ENCODE measurements at regions not wholly inside any gene's neighbourhood (a gene's known extent, or its start where the extent isn't known, plus 50 kb on each side); places are given as distances from the start of the nearest gene placed in this dataset.
A peak's percentile ranks its signal among the peaks of the same experiment; 100 is the strongest.

DNA sequence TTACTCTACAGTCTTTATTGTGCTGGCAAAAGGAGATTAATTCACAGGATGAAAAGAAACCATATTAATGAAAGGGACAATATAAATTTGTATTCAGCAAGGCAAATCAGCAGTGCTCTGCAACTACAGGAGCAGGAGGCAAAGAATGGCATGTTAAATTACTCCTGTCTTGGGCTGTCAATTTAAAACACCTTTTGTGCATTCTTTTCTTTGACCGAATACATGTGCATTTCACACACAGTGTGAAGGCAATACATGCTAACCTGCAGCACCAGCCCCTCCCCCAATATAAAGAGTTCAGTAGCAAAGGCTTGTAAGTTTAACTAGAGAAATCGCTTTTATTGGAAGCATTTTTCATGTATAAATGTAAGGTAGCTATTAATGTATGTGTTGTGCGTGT is 275.2 kb upstream of the TOPAZ1 start:
- TF ChIP-seq, protein P1, sequence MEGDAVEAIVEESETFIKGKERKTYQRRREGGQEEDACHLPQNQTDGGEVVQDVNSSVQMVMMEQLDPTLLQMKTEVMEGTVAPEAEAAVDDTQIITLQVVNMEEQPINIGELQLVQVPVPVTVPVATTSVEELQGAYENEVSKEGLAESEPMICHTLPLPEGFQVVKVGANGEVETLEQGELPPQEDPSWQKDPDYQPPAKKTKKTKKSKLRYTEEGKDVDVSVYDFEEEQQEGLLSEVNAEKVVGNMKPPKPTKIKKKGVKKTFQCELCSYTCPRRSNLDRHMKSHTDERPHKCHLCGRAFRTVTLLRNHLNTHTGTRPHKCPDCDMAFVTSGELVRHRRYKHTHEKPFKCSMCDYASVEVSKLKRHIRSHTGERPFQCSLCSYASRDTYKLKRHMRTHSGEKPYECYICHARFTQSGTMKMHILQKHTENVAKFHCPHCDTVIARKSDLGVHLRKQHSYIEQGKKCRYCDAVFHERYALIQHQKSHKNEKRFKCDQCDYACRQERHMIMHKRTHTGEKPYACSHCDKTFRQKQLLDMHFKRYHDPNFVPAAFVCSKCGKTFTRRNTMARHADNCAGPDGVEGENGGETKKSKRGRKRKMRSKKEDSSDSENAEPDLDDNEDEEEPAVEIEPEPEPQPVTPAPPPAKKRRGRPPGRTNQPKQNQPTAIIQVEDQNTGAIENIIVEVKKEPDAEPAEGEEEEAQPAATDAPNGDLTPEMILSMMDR (conservative IDR thresholded peaks at IDR 0.05; ENCODE audit: low read length) = no peak
- no peak for TF ChIP-seq EZH2phosphoT487 (IDR thresholded peaks at IDR 0.05; ENCODE audit: borderline replicate concordance)
- no peaks in the 10 kb centered on the region for H3K4me1 ChIP-seq (ENCODE audit: insufficient read depth, low read length, poor library complexity, severe bottlenecking)
- H3K4me2 ChIP-seq (ENCODE audit: low read depth, low read length, poor library complexity, severe bottlenecking) = no peak overlapping the region

DNA sequence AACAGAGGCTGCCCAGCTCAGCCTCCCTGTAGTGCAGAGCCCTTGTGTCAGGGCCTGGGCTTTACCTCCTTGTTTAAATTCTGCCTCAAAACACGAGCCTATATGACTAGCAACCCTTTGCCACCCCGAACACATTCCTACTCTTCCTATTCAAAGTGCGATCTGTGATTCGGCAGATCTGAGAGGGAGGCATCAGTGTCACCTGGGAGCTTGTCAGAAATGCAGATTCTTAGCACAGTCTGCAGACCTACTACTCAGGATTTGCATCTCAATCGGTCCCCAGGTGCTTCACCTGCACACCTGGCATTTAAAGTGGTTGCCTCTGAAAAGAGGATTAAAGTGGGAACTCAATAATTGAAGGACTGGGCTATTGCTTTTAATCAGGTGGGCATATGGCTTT is 273.2 kb upstream of the TOPAZ1 start:
- H2AFZ ChIP-seq (ENCODE audit: low read length) = no peak overlapping the region
- H3K4me3 ChIP-seq (ENCODE audit: low read length, poor library complexity, severe bottlenecking) = no peak overlapping the region
- H4K20me1 ChIP-seq (ENCODE audit: insufficient read depth, low read length, poor library complexity, severe bottlenecking) = no peaks in the 10 kb centered on the region
- H3K79me2 ChIP-seq (ENCODE audit: insufficient read depth, low read length) = no peaks in the 10 kb centered on the region
- H3K9me3 ChIP-seq (ENCODE audit: insufficient read depth, low read depth, low read length) = no peaks in the 10 kb centered on the region
- H3F3A ChIP-seq (ENCODE audit: low read depth) = no peaks in the 10 kb centered on the region
- no peaks in the 10 kb centered on the region for H3K9me2 ChIP-seq (replicated peaks; ENCODE audit: low read depth, low read length)
- no peaks in the 10 kb centered on the region for H3K4me1 ChIP-seq (ENCODE audit: insufficient read depth, low read length, poor library complexity, severe bottlenecking)
- H3K36me3 ChIP-seq (ENCODE audit: insufficient read depth, low read length) = no peaks in the 10 kb centered on the region
- no peaks in the 10 kb centered on the region for H3K27me3 ChIP-seq (ENCODE audit: insufficient read depth, low read length, poor library complexity, severe bottlenecking)
- no peak overlapping the region for H3K4me2 ChIP-seq (ENCODE audit: low read depth, low read length, poor library complexity, severe bottlenecking)
- no peak for TF ChIP-seq EZH2phosphoT487 (IDR thresholded peaks at IDR 0.05; ENCODE audit: borderline replicate concordance)
- TF ChIP-seq, protein P1 (conservative IDR thresholded peaks at IDR 0.05; ENCODE audit: low read length) = no peak
- no peak overlapping the region for H3K9ac ChIP-seq (ENCODE audit: low read depth, low read length, poor library complexity, severe bottlenecking)

More for the DNA sequence above, 275.2 kb upstream of the TOPAZ1 start:
- no peaks in the 10 kb centered on the region for H3K79me2 ChIP-seq (ENCODE audit: insufficient read depth, low read length)
- no peak overlapping the region for H3K4me3 ChIP-seq (ENCODE audit: low read length, poor library complexity, severe bottlenecking)
- H3K9me3 ChIP-seq (ENCODE audit: insufficient read depth, low read depth, low read length) = no peaks in the 10 kb centered on the region
- no peaks in the 10 kb centered on the region for H3K27me3 ChIP-seq (ENCODE audit: insufficient read depth, low read length, poor library complexity, severe bottlenecking)
- no peaks in the 10 kb centered on the region for H3K36me3 ChIP-seq (ENCODE audit: insufficient read depth, low read length)
- H4K20me1 ChIP-seq (ENCODE audit: insufficient read depth, low read length, poor library complexity, severe bottlenecking) = no peaks in the 10 kb centered on the region
- H3K9me2 ChIP-seq (replicated peaks; ENCODE audit: low read depth, low read length) = no peaks in the 10 kb centered on the region
- no peaks in the 10 kb centered on the region for H3F3A ChIP-seq (ENCODE audit: low read depth)
- no peak overlapping the region for H3K9ac ChIP-seq (ENCODE audit: low read depth, low read length, poor library complexity, severe bottlenecking)
- H2AFZ ChIP-seq (ENCODE audit: low read length) = no peak overlapping the region

DNA sequence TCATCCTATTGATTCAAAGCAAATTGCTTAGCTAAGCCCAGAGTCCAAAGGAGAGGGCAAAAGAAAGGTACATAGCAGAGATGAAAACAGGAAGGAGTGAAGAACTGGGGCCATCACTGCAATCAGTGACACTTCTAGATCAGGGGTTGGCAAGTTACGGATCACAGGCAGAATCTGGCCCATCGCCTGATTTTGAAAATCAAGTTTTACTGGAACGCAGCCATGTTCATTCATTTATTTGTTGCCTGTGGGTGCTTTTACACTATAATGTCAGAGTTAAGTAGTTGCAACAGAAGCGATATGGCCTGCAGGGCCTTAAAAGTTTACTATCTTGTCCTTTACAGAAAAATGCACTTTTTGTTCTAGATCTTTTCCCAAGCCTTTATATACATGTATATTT is 271.7 kb upstream of the TOPAZ1 start:
- no peak overlapping the region for H3K4me3 ChIP-seq (ENCODE audit: low read length, poor library complexity, severe bottlenecking)

More for the DNA sequence above, 271.7 kb upstream of the TOPAZ1 start:
- no peak overlapping the region for H3K4me2 ChIP-seq (ENCODE audit: low read depth, low read length, poor library complexity, severe bottlenecking)
- no peak overlapping the region for H3K9ac ChIP-seq (ENCODE audit: low read depth, low read length, poor library complexity, severe bottlenecking)
- H3K27me3 ChIP-seq (ENCODE audit: insufficient read depth, low read length, poor library complexity, severe bottlenecking) = no peaks in the 10 kb centered on the region
- peak overlapping the region; percentile 64; the same call in 1 of the 2 replicates for H2AFZ ChIP-seq (ENCODE audit: low read length)
- H4K20me1 ChIP-seq (ENCODE audit: insufficient read depth, low read length, poor library complexity, severe bottlenecking) = no peaks in the 10 kb centered on the region
- H3F3A ChIP-seq (ENCODE audit: low read depth) = no peaks in the 10 kb centered on the region
- no peaks in the 10 kb centered on the region for H3K4me1 ChIP-seq (ENCODE audit: insufficient read depth, low read length, poor library complexity, severe bottlenecking)
- H3K9me3 ChIP-seq (ENCODE audit: insufficient read depth, low read depth, low read length) = no peaks in the 10 kb centered on the region
- H3K9me2 ChIP-seq (replicated peaks; ENCODE audit: low read depth, low read length) = no peaks in the 10 kb centered on the region
- H3K36me3 ChIP-seq (ENCODE audit: insufficient read depth, low read length) = no peaks in the 10 kb centered on the region
- TF ChIP-seq EZH2phosphoT487 (IDR thresholded peaks at IDR 0.05; ENCODE audit: borderline replicate concordance) = no peak
- TF ChIP-seq, protein P1 (conservative IDR thresholded peaks at IDR 0.05; ENCODE audit: low read length) = no peak
- no peaks in the 10 kb centered on the region for H3K79me2 ChIP-seq (ENCODE audit: insufficient read depth, low read length)

Data from Loucy (cell line).